Stimulated activated naive CD8-positive, alpha-beta T cell treated with anti-CD3 and anti-CD28 coated beads, Interleukin-15, Interleukin-2, amounts not matched to agents 100 U/mL and 50 U/mL, for 24 hours (primary cell): ENCODE measurements at regions not wholly inside any gene's neighbourhood (a gene's known extent, or its start where the extent isn't known, plus 50 kb on each side); places are given as distances from the start of the nearest gene placed in this dataset.
"Not testable (repeated sequence)": the region's sequence is repeated elsewhere in the genome, so short reads cannot be mapped to it uniquely, and the experiment has no call there.

Experiments used
- ATAC-seq: fragments of 150-1000 bp; cut with Tn5 transposase; one replicate; pipeline ENCODE4 v1.10.0; 2021
- DNase-seq: peaks from one replicate; pipeline ENCODE4 v3.0.0; 2021

- no peak for DNase-seq
- no peak for ATAC-seq
Observed at GRCh38 chr4:20124317-20125026, 127.2 kb upstream of the SLIT2 start.

GRCh38 chr4:20122198-20122988 is 129.3 kb upstream of the SLIT2 start:
- ATAC-seq (no peak), DNase-seq (no peak)

GRCh38 chr4:20119141-20119540 is 132.6 kb upstream of the SLIT2 start:
- no peak for ATAC-seq
- no peak for DNase-seq

- ATAC-seq (no peak), DNase-seq (no peak)
Observed at GRCh38 chr4:20109391-20109790, 142.3 kb upstream of the SLIT2 start.

GRCh38 chr4:20106921-20107320 is 144.8 kb upstream of the SLIT2 start:
- DNase-seq (no peak), ATAC-seq (no peak)

GRCh38 chr4:20101831-20102230 is 149.9 kb upstream of the SLIT2 start:
- ATAC-seq (no peak), DNase-seq (no peak)

- no peak for DNase-seq
Observed at GRCh38 chr4:20096911-20097310, 154.8 kb upstream of the SLIT2 start.

GRCh38 chr4:20095805-20096541 is 155.7 kb upstream of the SLIT2 start:
- ATAC-seq = no peak
- DNase-seq = no peak

More at GRCh38 chr4:20096911-20097310, 154.8 kb upstream of the SLIT2 start:
- no peak for ATAC-seq

GRCh38 chr4:20091781-20092180 is 159.9 kb upstream of the SLIT2 start:
- DNase-seq (no peak), ATAC-seq (no peak)

- no peak for DNase-seq
- ATAC-seq = no peak
Observed at GRCh38 chr4:20087522-20087911, 164.2 kb upstream of the SLIT2 start.

- DNase-seq = no peak
- no peak for ATAC-seq
Observed at GRCh38 chr4:20086799-20087521, 164.7 kb upstream of the SLIT2 start.

GRCh38 chr4:20086067-20086798 is 165.5 kb upstream of the SLIT2 start:
- DNase-seq (no peak), ATAC-seq (no peak)

- DNase-seq = no peak
- ATAC-seq = no peak
Observed at GRCh38 chr4:20085653-20086052, 166.1 kb upstream of the SLIT2 start.

- ATAC-seq = no peak
Observed at GRCh38 chr4:20085156-20085555, 166.5 kb upstream of the SLIT2 start.

GRCh38 chr4:20084488-20084887 is 167.2 kb upstream of the SLIT2 start:
- DNase-seq (no peak), ATAC-seq (no peak)

More at GRCh38 chr4:20085156-20085555, 166.5 kb upstream of the SLIT2 start:
- no peak for DNase-seq

GRCh38 chr4:20078644-20079043 is 173.1 kb upstream of the SLIT2 start:
- ATAC-seq (no peak), DNase-seq (no peak)

- no peak for ATAC-seq
- no peak for DNase-seq
Observed at GRCh38 chr4:20075248-20075871, 176.3 kb upstream of the SLIT2 start.

GRCh38 chr4:20074450-20074849 is 177.3 kb upstream of the SLIT2 start:
- ATAC-seq (no peak), DNase-seq (no peak)

GRCh38 chr4:20065952-20066351 is 185.8 kb upstream of the SLIT2 start:
- no peak for ATAC-seq
- no peak for DNase-seq

- ATAC-seq = not testable (repeated sequence)
Observed at GRCh38 chr4:20062857-20063256, 188.8 kb upstream of the SLIT2 start.

GRCh38 chr4:20062054-20062453 is 189.7 kb upstream of the SLIT2 start:
- DNase-seq (no peak), ATAC-seq (no peak)

More at GRCh38 chr4:20062857-20063256, 188.8 kb upstream of the SLIT2 start:
- DNase-seq = not testable (repeated sequence)
